Breast epithelium (tissue), 4 donors: ENCODE measurements at regions not wholly inside any gene's neighbourhood (a gene's known extent, or its start where the extent isn't known, plus 50 kb on each side); places are given as distances from the start of the nearest gene placed in this dataset.
A peak's percentile ranks its signal among the peaks of the same experiment; 100 is the strongest.

Experiments used
- DNase-seq, 2 donors: peaks; one replicate each; pipeline ENCODE4 v3.0.0-alpha.2; 2019; ENCODE audit warnings: low spot score in 2 of 2
- H3K27ac ChIP-seq, 2 donors: fragments of 200-600 bp; sonication (generic) in 1 of 2; one replicate each; pipeline ENCODE4 v1.5.1; 2016 to 2019; ENCODE audit warnings: mild to moderate bottlenecking in 1 of 2
- H3K27me3 ChIP-seq, 2 donors: fragments of 200-600 bp; sonication (generic) in 1 of 2; one replicate each; pipeline versions ENCODE4 v1.5.1 to v1.6.0; 2017 to 2019; ENCODE audit warnings: control low read depth in 1 of 2, mild to moderate bottlenecking in 1 of 2
- H3K36me3 ChIP-seq: fragments of 200-600 bp; one replicate; pipeline ENCODE4 v1.5.1; 2019
- H3K4me1 ChIP-seq, 2 donors: fragments of 200-600 bp; sonication (generic); one replicate each; pipeline ENCODE4 v1.5.1; 2016 to 2019; ENCODE audit warnings: control low read depth in 1 of 2
- H3K4me3 ChIP-seq, 3 donors: fragments of 200-600 bp; sonication (generic); 1 replicate in 2 of 3; 2 replicates in 1 of 3; pipeline ENCODE4 v1.5.1; 2016 to 2019; ENCODE audit warnings: mild to moderate bottlenecking in 3 of 3, moderate library complexity in 2 of 3
- H3K9me3 ChIP-seq, 2 donors: fragments of 200-600 bp; sonication (generic) in 1 of 2; one replicate each; pipeline ENCODE4 v1.5.1; 2016 to 2019; ENCODE audit warnings: control low read depth in 1 of 2
- POLR2A ChIP-seq: fragments of 450-650 bp; IDR thresholded peaks from one replicate; pipeline ENCODE4 v1.6.1; 2016; ENCODE audit warnings: antibody characterized with exemption, mild to moderate bottlenecking, moderate library complexity
- POLR2AphosphoS5 ChIP-seq, 3 donors: sonication (generic); formaldehyde crosslinking; IDR thresholded peaks; one replicate each; pipeline ENCODE4 v1.6.1; 2017; ENCODE audit warnings: antibody characterized with exemption in 3 of 3
- intact Hi-C: fragments of 100-400 bp; cut with DNase I; formaldehyde crosslinking; loops from one replicate; pipeline ENCODE4 v1.15.1; 2023; ENCODE audit warnings: low total_unique reads
- TF ChIP-seq, protein P1 (sequence below), 3 donors: fragments of 450-650 bp; IDR thresholded peaks; one replicate each; pipeline ENCODE4 v1.5.1; 2016 to 2017; ENCODE audit warnings: antibody characterized with exemption in 3 of 3, mild to moderate bottlenecking in 3 of 3, moderate library complexity in 3 of 3

DNA sequence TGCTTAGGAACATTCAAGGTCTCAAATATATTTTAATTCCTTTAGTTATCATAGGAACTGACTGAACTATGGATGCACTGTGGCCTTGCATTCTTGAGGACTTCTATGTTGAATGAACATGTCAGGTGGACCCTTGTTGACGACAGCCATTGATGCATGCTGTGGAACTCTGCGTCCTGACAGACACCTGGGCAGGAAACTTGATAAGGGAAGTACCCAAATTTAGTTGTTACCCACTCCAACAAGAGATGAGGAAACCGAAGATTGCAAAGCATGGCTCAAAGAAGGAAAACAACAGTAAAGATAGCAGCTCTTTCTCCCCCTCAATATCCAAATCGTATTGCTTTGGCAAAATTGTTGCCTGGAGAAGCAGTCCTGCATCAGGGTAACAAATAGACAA, 540.0 kb upstream of the NR3C2 start:
- no peak overlapping the region for H3K27ac ChIP-seq
- no peaks in the 10 kb centered on the region for H3K36me3 ChIP-seq
- TF ChIP-seq POLR2A (no peak), POLR2AphosphoS5 (IDR thresholded peaks at IDR 0.05) (no peak)
- TF ChIP-seq, protein P1, sequence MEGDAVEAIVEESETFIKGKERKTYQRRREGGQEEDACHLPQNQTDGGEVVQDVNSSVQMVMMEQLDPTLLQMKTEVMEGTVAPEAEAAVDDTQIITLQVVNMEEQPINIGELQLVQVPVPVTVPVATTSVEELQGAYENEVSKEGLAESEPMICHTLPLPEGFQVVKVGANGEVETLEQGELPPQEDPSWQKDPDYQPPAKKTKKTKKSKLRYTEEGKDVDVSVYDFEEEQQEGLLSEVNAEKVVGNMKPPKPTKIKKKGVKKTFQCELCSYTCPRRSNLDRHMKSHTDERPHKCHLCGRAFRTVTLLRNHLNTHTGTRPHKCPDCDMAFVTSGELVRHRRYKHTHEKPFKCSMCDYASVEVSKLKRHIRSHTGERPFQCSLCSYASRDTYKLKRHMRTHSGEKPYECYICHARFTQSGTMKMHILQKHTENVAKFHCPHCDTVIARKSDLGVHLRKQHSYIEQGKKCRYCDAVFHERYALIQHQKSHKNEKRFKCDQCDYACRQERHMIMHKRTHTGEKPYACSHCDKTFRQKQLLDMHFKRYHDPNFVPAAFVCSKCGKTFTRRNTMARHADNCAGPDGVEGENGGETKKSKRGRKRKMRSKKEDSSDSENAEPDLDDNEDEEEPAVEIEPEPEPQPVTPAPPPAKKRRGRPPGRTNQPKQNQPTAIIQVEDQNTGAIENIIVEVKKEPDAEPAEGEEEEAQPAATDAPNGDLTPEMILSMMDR (IDR thresholded peaks at IDR 0.05): no peak
- no peaks in the 10 kb centered on the region for H3K4me1 ChIP-seq
- H3K9me3 ChIP-seq: no peaks in the 10 kb centered on the region
- intact Hi-C loops: no loop called here
- H3K27me3 ChIP-seq: no peaks in the 10 kb centered on the region
- H3K4me3 ChIP-seq: no peak overlapping the region
- no peak for DNase-seq

DNA sequence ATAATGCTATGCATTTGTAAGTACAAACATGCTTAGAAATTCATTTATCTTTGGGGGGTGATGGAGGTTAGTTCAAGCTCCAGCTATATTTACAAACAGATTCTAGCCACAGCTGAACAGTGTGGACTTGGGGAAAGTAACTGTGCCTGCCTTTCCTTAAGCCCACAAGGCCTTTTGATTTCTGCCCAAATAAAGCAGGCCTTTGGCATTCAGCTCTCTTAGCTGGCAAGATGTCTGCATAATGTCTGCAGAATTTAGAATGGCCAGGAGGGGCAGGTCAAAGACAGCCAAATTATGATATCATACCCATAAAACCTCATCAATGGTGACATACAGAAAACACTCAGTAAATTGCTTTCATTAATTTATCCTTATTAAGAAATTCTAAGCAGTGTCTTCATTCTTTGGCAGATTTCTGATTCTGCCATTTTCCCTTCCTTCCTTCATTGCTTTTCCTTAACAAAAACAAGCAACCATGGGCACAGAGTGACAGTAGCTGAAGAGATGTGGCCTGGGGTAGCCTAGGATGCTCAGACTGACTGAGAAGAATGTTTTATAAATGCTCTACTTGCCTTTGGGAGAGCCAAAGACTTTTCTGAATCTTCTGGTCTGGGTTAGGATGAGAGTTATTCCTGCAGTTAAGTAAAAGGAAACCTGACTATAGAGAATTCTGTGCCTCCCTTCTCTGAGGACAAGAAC, 538.7 kb upstream of the NR3C2 start:
- TF ChIP-seq, protein P1 (IDR thresholded peaks at IDR 0.05): no peak
- no peak for TF ChIP-seq POLR2AphosphoS5 (IDR thresholded peaks at IDR 0.05)
- no peak for TF ChIP-seq POLR2A
- peak in 1 of 2 donors; percentile 32 for DNase-seq
- Histone ChIP-seq H3K36me3 (no peaks in the 10 kb centered on the region), H3K27me3 (no peaks in the 10 kb centered on the region), H3K4me3 (no peak overlapping the region), H3K27ac (peak overlapping the region; percentile 55 to 70), H3K9me3 (no peaks in the 10 kb centered on the region), H3K4me1 (no peaks in the 10 kb centered on the region)
- intact Hi-C loops: no loop called here

DNA sequence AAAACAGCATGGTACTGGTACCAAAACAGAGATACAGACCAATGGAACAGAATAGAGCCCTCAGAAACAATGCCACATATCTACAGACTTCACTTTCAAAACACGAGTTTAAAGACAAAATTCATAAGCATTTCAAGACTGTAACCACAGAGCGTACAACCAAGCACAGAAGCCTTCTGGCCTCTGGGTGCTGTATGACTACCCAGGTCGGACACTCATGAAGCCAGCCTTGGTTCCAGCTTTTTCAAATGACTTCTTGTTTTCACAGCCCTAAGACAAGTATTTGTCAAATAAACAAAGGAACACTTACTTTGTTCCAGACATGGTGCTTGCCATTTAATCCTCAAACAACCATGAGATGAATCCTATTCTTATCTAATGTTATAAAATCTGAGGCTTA, 536.1 kb upstream of the NR3C2 start:
- H3K4me3 ChIP-seq: no peak overlapping the region
- no peaks in the 10 kb centered on the region for H3K27me3 ChIP-seq
- no peaks in the 10 kb centered on the region for H3K36me3 ChIP-seq
- no peaks in the 10 kb centered on the region for H3K9me3 ChIP-seq
- intact Hi-C loops: loop anchor here (2.0 to 10.0 kb wide), 2 partner anchors 50 to 1354 kb away; no protein-coding TSS in a partner anchor
- TF ChIP-seq, protein P1 (IDR thresholded peaks at IDR 0.05): no peak
- no peak for TF ChIP-seq POLR2A
- TF ChIP-seq POLR2AphosphoS5 (IDR thresholded peaks at IDR 0.05): no peak
- no peaks in the 10 kb centered on the region for H3K4me1 ChIP-seq
- H3K27ac ChIP-seq: no peak overlapping the region
- no peak for DNase-seq

DNA sequence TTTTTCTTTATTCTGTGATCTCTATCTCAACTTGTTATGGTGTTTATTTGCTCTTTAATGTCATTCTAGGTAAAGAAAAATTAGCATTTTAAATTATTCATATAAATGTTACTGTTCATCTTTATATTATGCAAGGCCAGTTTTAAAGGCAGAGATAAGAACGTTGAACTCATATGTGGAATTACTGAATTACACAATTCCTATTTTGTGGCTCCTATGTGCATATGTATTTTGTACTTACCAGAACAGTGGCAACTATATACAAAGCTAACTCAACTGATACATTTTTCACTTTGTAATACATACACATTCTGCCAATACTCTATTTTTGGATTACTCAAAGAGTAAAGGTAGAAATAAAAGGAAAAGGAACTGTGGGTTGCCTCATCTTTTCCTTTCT, 533.2 kb upstream of the NR3C2 start:
- intact Hi-C loops: loop anchor here (10.0 kb wide), 1 partner anchor 1351 kb away; no protein-coding TSS in a partner anchor
- Histone ChIP-seq H3K9me3 (no peaks in the 10 kb centered on the region), H3K4me1 (no peaks in the 10 kb centered on the region), H3K4me3 (no peak overlapping the region), H3K36me3 (no peaks in the 10 kb centered on the region), H3K27ac (no peak overlapping the region), H3K27me3 (no peaks in the 10 kb centered on the region)
- DNase-seq: no peak
- TF ChIP-seq POLR2A: no peak
- TF ChIP-seq POLR2AphosphoS5 (IDR thresholded peaks at IDR 0.05): no peak
- TF ChIP-seq, protein P1 (IDR thresholded peaks at IDR 0.05): no peak

DNA sequence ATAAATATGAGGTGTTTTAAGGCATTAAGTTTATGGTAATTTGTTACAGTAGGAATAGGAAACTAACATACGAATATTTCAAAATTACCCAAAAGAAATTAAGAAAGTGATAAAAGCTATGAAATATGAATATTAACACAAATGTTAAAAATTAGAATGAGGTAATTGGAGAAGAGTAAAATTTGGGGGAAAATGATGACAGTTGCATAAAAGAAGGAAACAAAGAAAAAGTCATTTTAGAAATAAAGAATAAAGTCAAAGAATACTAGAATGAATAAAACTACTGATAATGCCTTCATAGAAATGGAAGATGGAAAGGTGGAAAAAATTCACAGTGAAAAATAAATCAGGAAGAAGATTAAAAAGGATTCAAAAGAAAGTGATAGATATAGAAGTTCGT, 522.9 kb upstream of the NR3C2 start:
- Histone ChIP-seq H3K27me3 (no peaks in the 10 kb centered on the region), H3K4me1 (no peaks in the 10 kb centered on the region), H3K27ac (no peak overlapping the region), H3K4me3 (no peak overlapping the region), H3K9me3 (no peaks in the 10 kb centered on the region), H3K36me3 (peaks cover 3% of the 10 kb centered on the region)
- no peak for DNase-seq
- TF ChIP-seq POLR2A (no peak), POLR2AphosphoS5 (IDR thresholded peaks at IDR 0.05) (no peak)
- TF ChIP-seq, protein P1 (IDR thresholded peaks at IDR 0.05): no peak
- intact Hi-C loops: no loop called here
